Esophagus squamous epithelium (tissue), 5 donors: ENCODE measurements at regions not wholly inside any gene's neighbourhood (a gene's known extent, or its start where the extent isn't known, plus 50 kb on each side); places are given as distances from the start of the nearest gene placed in this dataset.

ENCODE experiments used
- DNase-seq: peaks from one replicate; lab custom pipeline; 2025; lab: John Stamatoyannopoulos, UW
- H3K27ac ChIP-seq, 4 donors: fragments of 200-600 bp; sonication (generic); one replicate each; pipeline ENCODE4 v1.5.1; 2016 to 2019; ENCODE audit warnings: mild to moderate bottlenecking in 1 of 4
- H3K27me3 ChIP-seq, 4 donors: fragments of 200-600 bp; sonication (generic); 1 replicate in 3 of 4; 2 replicates in 1 of 4; pipeline versions ENCODE4 v1.5.1 to v1.6.0; 2017 to 2021; ENCODE audit warnings: antibody characterized with exemption in 1 of 4
- H3K36me3 ChIP-seq, 3 donors: fragments of 200-600 bp; sonication (generic); one replicate each; pipeline ENCODE4 v1.5.1; 2016 to 2019
- H3K4me1 ChIP-seq, 3 donors: fragments of 200-600 bp; sonication (generic); one replicate each; pipeline ENCODE4 v1.5.1; 2017 to 2019
- H3K4me3 ChIP-seq, 4 donors: fragments of 200-600 bp; sonication (generic); 1 replicate in 3 of 4; 2 replicates in 1 of 4; pipeline ENCODE4 v1.5.1; 2016 to 2019; ENCODE audit warnings: mild to moderate bottlenecking in 2 of 4, moderate library complexity in 1 of 4
- H3K9me3 ChIP-seq, 3 donors: fragments of 200-600 bp; sonication (generic); one replicate each; pipeline ENCODE4 v1.5.1; 2016 to 2019
- CTCF ChIP-seq, 6 experiments: fragments of 450-650 bp in 4 of 6; fragments of 200-600 bp in 2 of 6; sonication (generic) in 2 of 6; IDR thresholded peaks; one replicate each; pipeline ENCODE4 v1.5.1; 2016 to 2019; ENCODE audit warnings: antibody characterized with exemption in 6 of 6, mild to moderate bottlenecking in 4 of 6, moderate library complexity in 4 of 6
- POLR2A ChIP-seq, 4 donors: fragments of 450-650 bp; IDR thresholded peaks; one replicate each; pipeline ENCODE4 v1.6.1; 2017; ENCODE audit warnings: antibody characterized with exemption in 4 of 4, mild to moderate bottlenecking in 4 of 4, moderate library complexity in 3 of 4
- WGBS, 2 donors: methylation state at CpG; one replicate each; pipeline ENCODE4 v1.1.5; 2018; 5-methylcytosine and 5-hydroxymethylcytosine counted together
- intact Hi-C: fragments of 100-400 bp; cut with DNase I; formaldehyde crosslinking; loops from one replicate; pipeline ENCODE4 v1.15.0; 2022
- donor health status: DM: yes; HTN: yes; CAD: no.

- H3K4me3 ChIP-seq: no peak overlapping the region
- H3K27ac ChIP-seq: no peak overlapping the region
- no peak for TF ChIP-seq CTCF (IDR thresholded peaks at IDR 0.05)
- no peak for TF ChIP-seq POLR2A (IDR thresholded peaks at IDR 0.05)
- no peaks in the 10 kb centered on the region for H3K27me3 ChIP-seq
- intact Hi-C loops: no loop called here
- H3K9me3 ChIP-seq: no peaks in the 10 kb centered on the region
- no peaks in the 10 kb centered on the region for H3K36me3 ChIP-seq
- no peaks in the 10 kb centered on the region for H3K4me1 ChIP-seq
- DNase-seq: no peak
- WGBS, 2 donors: 36 to 57% methylated on average over 1 of the region's 1 CpG
Measured at GRCh38 chr2:195586062-195586714, 70.8 kb upstream of the SLC39A10 start.

- Histone ChIP-seq H3K4me3 (no peak overlapping the region), H3K27ac (no peak overlapping the region), H3K4me1 (no peaks in the 10 kb centered on the region), H3K9me3 (no peaks in the 10 kb centered on the region), H3K36me3 (no peaks in the 10 kb centered on the region), H3K27me3 (no peaks in the 10 kb centered on the region)
- no peak for TF ChIP-seq POLR2A (IDR thresholded peaks at IDR 0.05)
- no peak for TF ChIP-seq CTCF (IDR thresholded peaks at IDR 0.05)
- no peak for DNase-seq
- 84 to 86% methylated on average over 1 of the region's 1 CpG for WGBS, 2 donors
- intact Hi-C loops: no loop called here
Measured at GRCh38 chr2:195582188-195582587, 74.8 kb upstream of the SLC39A10 start.

- peaks cover 0 to 6% (median 0%) of the 10 kb centered on the region in 3 donors for H3K4me1 ChIP-seq
- intact Hi-C loops: no loop called here
- 36 to 72% methylated on average over 2 of the region's 2 CpGs for WGBS, 2 donors
Measured at GRCh38 chr2:195579776-195580555, 77.1 kb upstream of the SLC39A10 start.

GRCh38 chr2:195575879-195576401 is 81.1 kb upstream of the SLC39A10 start:
- no peaks in the 10 kb centered on the region for H3K9me3 ChIP-seq
- intact Hi-C loops: no loop called here
- WGBS, 2 donors: 11 to 19% methylated on average over 4 of the region's 4 CpGs
- TF ChIP-seq POLR2A (IDR thresholded peaks at IDR 0.05) (no peak), CTCF (IDR thresholded peaks at IDR 0.05) (no peak)
- no peak overlapping the region for H3K4me3 ChIP-seq
- H3K27me3 ChIP-seq: no peaks in the 10 kb centered on the region
- DNase-seq: no peak
- peaks cover 0 to 6% (median 0%) of the 10 kb centered on the region in 3 donors for H3K4me1 ChIP-seq
- no peaks in the 10 kb centered on the region for H3K36me3 ChIP-seq
- H3K27ac ChIP-seq: no peak overlapping the region

More at GRCh38 chr2:195579776-195580555, 77.1 kb upstream of the SLC39A10 start:
- no peaks in the 10 kb centered on the region for H3K9me3 ChIP-seq
- no peak for DNase-seq
- TF ChIP-seq CTCF (IDR thresholded peaks at IDR 0.05): no peak
- TF ChIP-seq POLR2A (IDR thresholded peaks at IDR 0.05): no peak
- H3K27me3 ChIP-seq: no peaks in the 10 kb centered on the region
- H3K36me3 ChIP-seq: no peaks in the 10 kb centered on the region
- no peak overlapping the region for H3K4me3 ChIP-seq
- no peak overlapping the region for H3K27ac ChIP-seq

- H3K27ac ChIP-seq: no peak overlapping the region
- WGBS, 2 donors: 77 to 82% methylated on average over 2 of the region's 2 CpGs
- intact Hi-C loops: no loop called here
- DNase-seq: no peak
- no peaks in the 10 kb centered on the region for H3K9me3 ChIP-seq
- no peaks in the 10 kb centered on the region for H3K36me3 ChIP-seq
- TF ChIP-seq CTCF (IDR thresholded peaks at IDR 0.05) (no peak), POLR2A (IDR thresholded peaks at IDR 0.05) (no peak)
- no peak overlapping the region for H3K4me3 ChIP-seq
- peaks cover 0 to 6% (median 0%) of the 10 kb centered on the region in 3 donors for H3K4me1 ChIP-seq
- no peaks in the 10 kb centered on the region for H3K27me3 ChIP-seq
Measured at GRCh38 chr2:195575016-195575415, 82.0 kb upstream of the SLC39A10 start.
